ENCODE measurements at regions not wholly inside any gene's neighbourhood (a gene's known extent, or its start where the extent isn't known, plus 50 kb on each side); places are given as distances from the start of the nearest gene placed in this dataset.
"Not testable (repeated sequence)": the region's sequence is repeated elsewhere in the genome, so short reads cannot be mapped to it uniquely, and the experiment has no call there.

GRCh38 chr2:16464641-16465040, 201.0 kb downstream of the CYRIA start:
- no peak for DNase-seq (ENCODE audit: low read depth)

- no peak for DNase-seq (ENCODE audit: low read depth)
Measured at GRCh38 chr2:16462958-16463357, 202.7 kb downstream of the CYRIA start.

- no peak for DNase-seq (ENCODE audit: low read depth)
Measured at GRCh38 chr2:16461672-16462071, 204.0 kb downstream of the CYRIA start.

- no peak for DNase-seq (ENCODE audit: low read depth)
Measured at GRCh38 chr2:16459606-16460005, 206.0 kb downstream of the CYRIA start.

- DNase-seq (ENCODE audit: low read depth): no peak
Measured at GRCh38 chr2:16454621-16455020, 211.0 kb downstream of the CYRIA start.

GRCh38 chr2:16452123-16452522, 213.5 kb downstream of the CYRIA start:
- no peak for DNase-seq (ENCODE audit: low read depth)

GRCh38 chr2:16446706-16447105, 218.9 kb downstream of the CYRIA start:
- no peak for DNase-seq (ENCODE audit: low read depth)

GRCh38 chr2:16442971-16443370, 222.7 kb downstream of the CYRIA start:
- DNase-seq (ENCODE audit: low read depth): no peak

GRCh38 chr2:16441431-16441830, 224.2 kb downstream of the CYRIA start:
- DNase-seq (ENCODE audit: low read depth): no peak

- DNase-seq (ENCODE audit: low read depth): no peak
Measured at GRCh38 chr2:16440898-16441297, 224.7 kb downstream of the CYRIA start.

GRCh38 chr2:16438613-16439321, 226.9 kb downstream of the CYRIA start:
- no peak for DNase-seq (ENCODE audit: low read depth)

- DNase-seq (ENCODE audit: low read depth): no peak
Measured at GRCh38 chr2:16437189-16437588, 228.4 kb downstream of the CYRIA start.

- no peak for DNase-seq (ENCODE audit: low read depth)
Measured at GRCh38 chr2:16434393-16434792, 231.2 kb downstream of the CYRIA start.

GRCh38 chr2:16430846-16431245, 234.8 kb downstream of the CYRIA start:
- no peak for DNase-seq (ENCODE audit: low read depth)

GRCh38 chr2:16429431-16430145, 236.0 kb downstream of the CYRIA start:
- DNase-seq (ENCODE audit: low read depth): no peak

GRCh38 chr2:16429002-16429401, 236.6 kb downstream of the CYRIA start:
- DNase-seq (ENCODE audit: low read depth): no peak

- DNase-seq (ENCODE audit: low read depth): no peak
Measured at GRCh38 chr2:16425462-16426336, 239.9 kb downstream of the CYRIA start.

GRCh38 chr2:16420421-16420820, 245.2 kb downstream of the CYRIA start:
- no peak for DNase-seq (ENCODE audit: low read depth)

GRCh38 chr2:16417726-16418125, 247.9 kb downstream of the CYRIA start:
- no peak for DNase-seq (ENCODE audit: low read depth)

- DNase-seq (ENCODE audit: low read depth): no peak
Measured at GRCh38 chr2:16416651-16417050, 249.0 kb downstream of the CYRIA start.

GRCh38 chr2:16415861-16416260, 249.8 kb downstream of the CYRIA start:
- not testable (repeated sequence) for DNase-seq (ENCODE audit: low read depth)

GRCh38 chr2:16413947-16414346, 251.7 kb downstream of the CYRIA start:
- DNase-seq (ENCODE audit: low read depth): no peak

GRCh38 chr2:16413285-16413684, 252.3 kb downstream of the CYRIA start:
- DNase-seq (ENCODE audit: low read depth): no peak

Data from M059J (cell line).